ENCODE measurements at regions not wholly inside any gene's neighbourhood (a gene's known extent, or its start where the extent isn't known, plus 50 kb on each side); places are given as distances from the start of the nearest gene placed in this dataset.

GRCh38 chr13:107753748-107754147 lies 461.6 kb downstream of the LIG4 start:
- no peaks in the 10 kb centered on the region for H3K36me3 ChIP-seq (ENCODE audit: control insufficient read depth in 1 of 2, insufficient read depth in 2 of 2, low read depth in 1 of 2, low read length in 2 of 2)
- no peak overlapping the region for H3K18ac ChIP-seq (ENCODE audit: low read depth in 1 of 2, low read length in 2 of 2)
- no peak overlapping the region for H4K8ac ChIP-seq (ENCODE audit: low read length)
- H3K4me3 ChIP-seq (ENCODE audit: insufficient read depth in 1 of 2, low read depth in 1 of 2, low read length in 2 of 2): no peak overlapping the region
- no peaks in the 10 kb centered on the region for H3K27me3 ChIP-seq (ENCODE audit: control insufficient read depth in 1 of 2, insufficient read depth in 1 of 2, low read length in 2 of 2)
- no peaks in the 10 kb centered on the region for H3K4me1 ChIP-seq (ENCODE audit: control insufficient read depth, insufficient read depth, low read depth, low read length)
- DNase-seq: no peak
- no peak overlapping the region for H3K4me2 ChIP-seq (ENCODE audit: low read length, poor library complexity, severe bottlenecking)
- H4K91ac ChIP-seq (ENCODE audit: low read length): no peak overlapping the region
- no peak overlapping the region for H2BK5ac ChIP-seq (ENCODE audit: low read depth, low read length, poor library complexity, severe bottlenecking)
- H2AFZ ChIP-seq (ENCODE audit: low read depth, low read length): no peak overlapping the region
- no peak overlapping the region for H3K9ac ChIP-seq (ENCODE audit: low read length)
- no peak overlapping the region for H3K23ac ChIP-seq (ENCODE audit: low read length in 2 of 2)
- H2BK120ac ChIP-seq (ENCODE audit: low read depth, low read length): no peak overlapping the region
- H2BK15ac ChIP-seq (ENCODE audit: low read depth, poor library complexity, severe bottlenecking): no peak overlapping the region
- no peak overlapping the region for H3K27ac ChIP-seq (ENCODE audit: low read length, poor library complexity, severe bottlenecking)
- H2BK12ac ChIP-seq (ENCODE audit: low read length in 2 of 2): no peak overlapping the region
- H3K79me1 ChIP-seq (replicated peaks; ENCODE audit: low read length, poor library complexity, severe bottlenecking): peaks cover 10% of the 10 kb centered on the region
- no peak overlapping the region for H3K4ac ChIP-seq (ENCODE audit: low read depth in 1 of 2, low read length in 2 of 2)
- no peak overlapping the region for H2AK5ac ChIP-seq (ENCODE audit: low read length, severe bottlenecking)
- H3K14ac ChIP-seq (ENCODE audit: low read length in 2 of 2): no peak overlapping the region
- 32% methylated on average over 2 of the region's 3 CpGs for WGBS
- H3K9me3 ChIP-seq (ENCODE audit: control insufficient read depth, low read length): no peaks in the 10 kb centered on the region

- no peak overlapping the region for H3K27ac ChIP-seq (ENCODE audit: low read length, poor library complexity, severe bottlenecking)
- H3K4ac ChIP-seq (ENCODE audit: low read depth in 1 of 2, low read length in 2 of 2): no peak overlapping the region
- H2AK5ac ChIP-seq (ENCODE audit: low read length, severe bottlenecking): no peak overlapping the region
- no peak overlapping the region for H3K14ac ChIP-seq (ENCODE audit: low read length in 2 of 2)
- H2BK5ac ChIP-seq (ENCODE audit: low read depth, low read length, poor library complexity, severe bottlenecking): no peak overlapping the region
- H4K91ac ChIP-seq (ENCODE audit: low read length): no peak overlapping the region
- no peaks in the 10 kb centered on the region for H3K36me3 ChIP-seq (ENCODE audit: control insufficient read depth in 1 of 2, insufficient read depth in 2 of 2, low read depth in 1 of 2, low read length in 2 of 2)
- no peak overlapping the region for H3K9ac ChIP-seq (ENCODE audit: low read length)
- H3K4me1 ChIP-seq (ENCODE audit: control insufficient read depth, insufficient read depth, low read depth, low read length): no peaks in the 10 kb centered on the region
- H3K79me1 ChIP-seq (replicated peaks; ENCODE audit: low read length, poor library complexity, severe bottlenecking): peaks cover 7% of the 10 kb centered on the region
- no peak overlapping the region for H2BK120ac ChIP-seq (ENCODE audit: low read depth, low read length)
- peak; percentile 55 for DNase-seq
- H2BK15ac ChIP-seq (ENCODE audit: low read depth, poor library complexity, severe bottlenecking): no peak overlapping the region
- WGBS: 86% methylated on average over 3 of the region's 4 CpGs
- H3K9me3 ChIP-seq (ENCODE audit: control insufficient read depth, low read length): no peaks in the 10 kb centered on the region
- no peak overlapping the region for H3K18ac ChIP-seq (ENCODE audit: low read depth in 1 of 2, low read length in 2 of 2)
- no peak overlapping the region for H2AFZ ChIP-seq (ENCODE audit: low read depth, low read length)
- H3K4me3 ChIP-seq (ENCODE audit: insufficient read depth in 1 of 2, low read depth in 1 of 2, low read length in 2 of 2): no peak overlapping the region
- no peak overlapping the region for H4K8ac ChIP-seq (ENCODE audit: low read length)
- no peaks in the 10 kb centered on the region for H3K27me3 ChIP-seq (ENCODE audit: control insufficient read depth in 1 of 2, insufficient read depth in 1 of 2, low read length in 2 of 2)
- H3K23ac ChIP-seq (ENCODE audit: low read length in 2 of 2): no peak overlapping the region
- no peak overlapping the region for H3K4me2 ChIP-seq (ENCODE audit: low read length, poor library complexity, severe bottlenecking)
- no peak overlapping the region for H2BK12ac ChIP-seq (ENCODE audit: low read length in 2 of 2)
Measured at GRCh38 chr13:107753291-107753690, 462.0 kb downstream of the LIG4 start.

- H4K8ac ChIP-seq (ENCODE audit: low read length): no peak overlapping the region
Measured at GRCh38 chr13:107743983-107744382, 471.4 kb downstream of the LIG4 start.

GRCh38 chr13:107743526-107743925 lies 471.8 kb downstream of the LIG4 start:
- Histone ChIP-seq H3K4ac (ENCODE audit: low read depth in 1 of 2, low read length in 2 of 2) (no peak overlapping the region), H3K14ac (ENCODE audit: low read length in 2 of 2) (no peak overlapping the region), H2BK15ac (ENCODE audit: low read depth, poor library complexity, severe bottlenecking) (no peak overlapping the region), H2AFZ (ENCODE audit: low read depth, low read length) (no peak overlapping the region), H3K4me3 (ENCODE audit: insufficient read depth in 1 of 2, low read depth in 1 of 2, low read length in 2 of 2) (no peak overlapping the region), H2AK5ac (ENCODE audit: low read length, severe bottlenecking) (no peak overlapping the region), H3K27ac (ENCODE audit: low read length, poor library complexity, severe bottlenecking) (no peak overlapping the region), H2BK5ac (ENCODE audit: low read depth, low read length, poor library complexity, severe bottlenecking) (no peak overlapping the region), H3K9ac (ENCODE audit: low read length) (no peak overlapping the region), H2BK12ac (ENCODE audit: low read length in 2 of 2) (no peak overlapping the region), H3K4me2 (ENCODE audit: low read length, poor library complexity, severe bottlenecking) (no peak overlapping the region), H4K91ac (ENCODE audit: low read length) (no peak overlapping the region), H3K27me3 (ENCODE audit: control insufficient read depth in 1 of 2, insufficient read depth in 1 of 2, low read length in 2 of 2) (no peaks in the 10 kb centered on the region), H3K9me3 (ENCODE audit: control insufficient read depth, low read length) (no peaks in the 10 kb centered on the region), H3K36me3 (ENCODE audit: control insufficient read depth in 1 of 2, insufficient read depth in 2 of 2, low read depth in 1 of 2, low read length in 2 of 2) (no peaks in the 10 kb centered on the region), H3K18ac (ENCODE audit: low read depth in 1 of 2, low read length in 2 of 2) (no peak overlapping the region), H2BK120ac (ENCODE audit: low read depth, low read length) (no peak overlapping the region), H3K23ac (ENCODE audit: low read length in 2 of 2) (no peak overlapping the region), H4K8ac (ENCODE audit: low read length) (no peak overlapping the region), H3K79me1 (replicated peaks; ENCODE audit: low read length, poor library complexity, severe bottlenecking) (peaks cover 28% of the 10 kb centered on the region), H3K4me1 (ENCODE audit: control insufficient read depth, insufficient read depth, low read depth, low read length) (peaks cover 2% of the 10 kb centered on the region)
- DNase-seq: peak; percentile 74
- 10% methylated on average over 2 of the region's 4 CpGs for WGBS

More at GRCh38 chr13:107743983-107744382, 471.4 kb downstream of the LIG4 start:
- no peaks in the 10 kb centered on the region for H3K9me3 ChIP-seq (ENCODE audit: control insufficient read depth, low read length)
- no peak overlapping the region for H3K4me2 ChIP-seq (ENCODE audit: low read length, poor library complexity, severe bottlenecking)
- H2BK5ac ChIP-seq (ENCODE audit: low read depth, low read length, poor library complexity, severe bottlenecking): no peak overlapping the region
- H2BK15ac ChIP-seq (ENCODE audit: low read depth, poor library complexity, severe bottlenecking): no peak overlapping the region
- H4K91ac ChIP-seq (ENCODE audit: low read length): no peak overlapping the region
- H2BK12ac ChIP-seq (ENCODE audit: low read length in 2 of 2): no peak overlapping the region
- H3K36me3 ChIP-seq (ENCODE audit: control insufficient read depth in 1 of 2, insufficient read depth in 2 of 2, low read depth in 1 of 2, low read length in 2 of 2): no peaks in the 10 kb centered on the region
- H2AFZ ChIP-seq (ENCODE audit: low read depth, low read length): no peak overlapping the region
- 42% methylated on average over 3 of the region's 3 CpGs for WGBS
- H3K79me1 ChIP-seq (replicated peaks; ENCODE audit: low read length, poor library complexity, severe bottlenecking): peaks cover 26% of the 10 kb centered on the region
- H3K9ac ChIP-seq (ENCODE audit: low read length): no peak overlapping the region
- peaks cover 2% of the 10 kb centered on the region for H3K4me1 ChIP-seq (ENCODE audit: control insufficient read depth, insufficient read depth, low read depth, low read length)
- H3K27ac ChIP-seq (ENCODE audit: low read length, poor library complexity, severe bottlenecking): no peak overlapping the region
- H3K14ac ChIP-seq (ENCODE audit: low read length in 2 of 2): no peak overlapping the region
- no peak overlapping the region for H2BK120ac ChIP-seq (ENCODE audit: low read depth, low read length)
- no peak overlapping the region for H3K4ac ChIP-seq (ENCODE audit: low read depth in 1 of 2, low read length in 2 of 2)
- peak; percentile 80 for DNase-seq
- H3K4me3 ChIP-seq (ENCODE audit: insufficient read depth in 1 of 2, low read depth in 1 of 2, low read length in 2 of 2): no peak overlapping the region
- no peak overlapping the region for H3K18ac ChIP-seq (ENCODE audit: low read depth in 1 of 2, low read length in 2 of 2)
- no peak overlapping the region for H3K23ac ChIP-seq (ENCODE audit: low read length in 2 of 2)
- no peak overlapping the region for H2AK5ac ChIP-seq (ENCODE audit: low read length, severe bottlenecking)
- no peaks in the 10 kb centered on the region for H3K27me3 ChIP-seq (ENCODE audit: control insufficient read depth in 1 of 2, insufficient read depth in 1 of 2, low read length in 2 of 2)

Data from mesenchymal stem cell (in vitro differentiated cells and primary cell).